ENCODE measurements at regions not wholly inside any gene's neighbourhood (a gene's known extent, or its start where the extent isn't known, plus 50 kb on each side); places are given as distances from the start of the nearest gene placed in this dataset.

DNA sequence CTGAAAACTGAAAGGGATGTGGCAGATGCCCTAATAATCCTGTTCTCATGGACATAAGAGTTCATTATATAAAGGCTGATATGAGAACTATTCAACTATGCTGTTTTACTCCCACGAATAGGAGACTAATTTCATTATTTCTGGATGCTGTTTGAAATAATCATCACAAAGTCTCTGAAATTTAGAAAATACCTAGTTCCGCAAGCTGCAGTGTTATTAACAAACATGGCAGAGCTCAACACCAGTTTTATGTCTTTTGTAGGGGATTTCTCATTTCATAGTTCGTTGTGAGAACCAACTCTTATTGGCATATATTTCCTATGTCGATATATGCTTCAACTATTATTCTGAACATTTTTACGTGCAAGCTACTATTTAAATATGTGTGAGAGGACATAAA is 200.3 kb upstream of the SLC8A1 start:
- FAIRE-seq = no peak
- no peaks in the 10 kb centered on the region for H3K79me2 ChIP-seq (ENCODE audit: control insufficient read depth, insufficient read depth, low read length)
- no peaks in the 10 kb centered on the region for H3K36me3 ChIP-seq (ENCODE audit: control insufficient read depth in 2 of 2, insufficient read depth in 2 of 2, low read length in 1 of 2)
- in situ Hi-C loops (cut with MboI) = no loop called here
- 2% methylated on average over 5 of the region's 5 CpGs for WGBS (ENCODE audit: insufficient coverage, insufficient replicate concordance, low lambda C conversion rate, missing lambda C conversion rate)
- H3K27me3 ChIP-seq (replicated peaks in 1 of 2; ENCODE audit: control insufficient read depth in 2 of 2, insufficient read depth in 2 of 2, low read length in 1 of 2) = no peaks in the 10 kb centered on the region
- no peak for DNase-seq (ENCODE audit: low read depth, low spot score)
- no peak overlapping the region for H3K4me3 ChIP-seq
- no peak overlapping the region for H3K9ac ChIP-seq (ENCODE audit: control insufficient read depth, insufficient read depth, low read length)
- BruUV-seq (replicated peaks) = no TSS peak
- H3K4me1 ChIP-seq (ENCODE audit: control insufficient read depth, insufficient read depth, low read length) = no peaks in the 10 kb centered on the region
- no peaks in the 10 kb centered on the region for H4K20me1 ChIP-seq (ENCODE audit: control insufficient read depth, insufficient read depth)
- ChIA-PET CTCF (no interaction called here), POLR2A (no interaction called here), RAD21 (ENCODE audit: unreplicated experiment) (no interaction called here), SMC1A (ENCODE audit: uncharacterized antibody, unreplicated experiment) (interaction anchor here (0.7 kb wide), 1 partner anchor 160 kb away, joined by 3 read pairs; no protein-coding TSS in a partner anchor)
- no peak overlapping the region for H3K4me2 ChIP-seq (ENCODE audit: control insufficient read depth, insufficient read depth)
- TF ChIP-seq SIN3A (IDR thresholded peaks at IDR 0.05; ENCODE audit: low read depth, low read length) (no peak), TBL1XR1 (IDR thresholded peaks at IDR 0.05; ENCODE audit: low read depth, low read length) (no peak), WRNIP1 (IDR thresholded peaks at IDR 0.05; ENCODE audit: borderline replicate concordance, low read depth, low read length) (no peak), ETV6 (conservative IDR thresholded peaks at IDR 0.05 in 1 of 2, IDR thresholded peaks at IDR 0.05 in 1 of 2; ENCODE audit: borderline replicate concordance in 1 of 2, low read depth in 1 of 2) (no peak), IRF5 (IDR thresholded peaks at IDR 0.05; ENCODE audit: borderline replicate concordance) (no peak)
- TF ChIP-seq, protein P1, sequence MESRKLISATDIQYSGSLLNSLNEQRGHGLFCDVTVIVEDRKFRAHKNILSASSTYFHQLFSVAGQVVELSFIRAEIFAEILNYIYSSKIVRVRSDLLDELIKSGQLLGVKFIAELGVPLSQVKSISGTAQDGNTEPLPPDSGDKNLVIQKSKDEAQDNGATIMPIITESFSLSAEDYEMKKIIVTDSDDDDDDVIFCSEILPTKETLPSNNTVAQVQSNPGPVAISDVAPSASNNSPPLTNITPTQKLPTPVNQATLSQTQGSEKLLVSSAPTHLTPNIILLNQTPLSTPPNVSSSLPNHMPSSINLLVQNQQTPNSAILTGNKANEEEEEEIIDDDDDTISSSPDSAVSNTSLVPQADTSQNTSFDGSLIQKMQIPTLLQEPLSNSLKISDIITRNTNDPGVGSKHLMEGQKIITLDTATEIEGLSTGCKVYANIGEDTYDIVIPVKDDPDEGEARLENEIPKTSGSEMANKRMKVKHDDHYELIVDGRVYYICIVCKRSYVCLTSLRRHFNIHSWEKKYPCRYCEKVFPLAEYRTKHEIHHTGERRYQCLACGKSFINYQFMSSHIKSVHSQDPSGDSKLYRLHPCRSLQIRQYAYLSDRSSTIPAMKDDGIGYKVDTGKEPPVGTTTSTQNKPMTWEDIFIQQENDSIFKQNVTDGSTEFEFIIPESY (IDR thresholded peaks at IDR 0.05) = no peak
- intact Hi-C loops (cut with micrococcal nuclease; ENCODE audit: unreplicated experiment) = no loop called here
- no peak overlapping the region for H2AFZ ChIP-seq (ENCODE audit: control insufficient read depth, low read depth, low read length)
- no peak overlapping the region for H3K27ac ChIP-seq (ENCODE audit: control insufficient read depth, insufficient read depth)
- no peaks in the 10 kb centered on the region for H3K9me3 ChIP-seq (replicated peaks; ENCODE audit: control insufficient read depth, insufficient read depth, low read length)
- no peak for ATAC-seq

Measured in GM12878 (cell line).